Fibroblast of skin of right quadriceps (primary cell): ENCODE measurements at regions not wholly inside any gene's neighbourhood (a gene's known extent, or its start where the extent isn't known, plus 50 kb on each side); places are given as distances from the start of the nearest gene placed in this dataset.

Source experiments
- DNase-seq: peaks from one replicate; pipeline ENCODE4 v3.0.0-alpha.2; 2013

GRCh38 chr7:50962962-50963374, 180.3 kb upstream of the GRB10 start:
- peak; percentile 32 for DNase-seq

- no peak for DNase-seq
Measured at GRCh38 chr7:50962281-50962883, 179.7 kb upstream of the GRB10 start.

- no peak for DNase-seq
Measured at GRCh38 chr7:50960621-50961310, 178.1 kb upstream of the GRB10 start.

GRCh38 chr7:50959991-50960390, 177.3 kb upstream of the GRB10 start:
- DNase-seq: no peak

GRCh38 chr7:50959560-50959959, 176.9 kb upstream of the GRB10 start:
- DNase-seq: no peak

GRCh38 chr7:50957855-50958254, 175.2 kb upstream of the GRB10 start:
- DNase-seq: no peak

GRCh38 chr7:50957431-50957830, 174.7 kb upstream of the GRB10 start:
- DNase-seq: no peak

GRCh38 chr7:50956522-50957155, 173.9 kb upstream of the GRB10 start:
- no peak for DNase-seq

- no peak for DNase-seq
Measured at GRCh38 chr7:50954716-50955115, 172.0 kb upstream of the GRB10 start.

- no peak for DNase-seq
Measured at GRCh38 chr7:50954245-50954644, 171.5 kb upstream of the GRB10 start.

GRCh38 chr7:50953820-50954219, 171.1 kb upstream of the GRB10 start:
- no peak for DNase-seq

- no peak for DNase-seq
Measured at GRCh38 chr7:50953303-50953702, 170.6 kb upstream of the GRB10 start.

- DNase-seq: no peak
Measured at GRCh38 chr7:50952544-50952943, 169.8 kb upstream of the GRB10 start.

GRCh38 chr7:50952120-50952519, 169.4 kb upstream of the GRB10 start:
- no peak for DNase-seq

GRCh38 chr7:50943482-50943881, 160.8 kb upstream of the GRB10 start:
- no peak for DNase-seq

- no peak for DNase-seq
Measured at GRCh38 chr7:50941525-50941924, 158.8 kb upstream of the GRB10 start.

GRCh38 chr7:50940621-50941020, 157.9 kb upstream of the GRB10 start:
- peak; percentile 8 for DNase-seq

GRCh38 chr7:50939021-50939420, 156.3 kb upstream of the GRB10 start:
- DNase-seq: no peak

- no peak for DNase-seq
Measured at GRCh38 chr7:50937727-50938126, 155.0 kb upstream of the GRB10 start.

- no peak for DNase-seq
Measured at GRCh38 chr7:50926049-50926448, 143.4 kb upstream of the GRB10 start.

GRCh38 chr7:50923476-50923875, 140.8 kb upstream of the GRB10 start:
- no peak for DNase-seq

GRCh38 chr7:50921114-50921813, 138.6 kb upstream of the GRB10 start:
- no peak for DNase-seq

- DNase-seq: no peak
Measured at GRCh38 chr7:50920031-50920635, 137.4 kb upstream of the GRB10 start.
